ENCODE measurements at regions not wholly inside any gene's neighbourhood (a gene's known extent, or its start where the extent isn't known, plus 50 kb on each side); places are given as distances from the start of the nearest gene placed in this dataset.

DNA sequence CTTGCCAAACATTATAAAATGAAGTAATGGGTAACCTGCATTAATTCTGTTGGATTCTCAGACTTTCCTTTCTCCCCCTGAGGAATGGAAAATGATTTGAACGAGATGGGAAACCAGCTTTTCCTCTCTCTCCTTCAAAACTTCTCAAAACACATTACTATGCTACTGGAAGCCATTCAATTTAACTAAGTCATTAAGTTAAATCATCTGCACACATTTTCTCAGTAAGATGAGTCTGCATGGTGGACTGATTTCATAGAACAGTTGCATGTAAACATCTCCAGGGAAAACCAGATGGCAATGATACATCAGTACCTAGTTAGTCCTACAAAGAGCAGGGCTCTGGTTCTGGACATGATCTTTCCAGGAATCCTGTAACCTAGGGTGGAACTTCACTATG lies 59.9 kb downstream of the BMP4 start:
- DNase-seq: no peak

DNA sequence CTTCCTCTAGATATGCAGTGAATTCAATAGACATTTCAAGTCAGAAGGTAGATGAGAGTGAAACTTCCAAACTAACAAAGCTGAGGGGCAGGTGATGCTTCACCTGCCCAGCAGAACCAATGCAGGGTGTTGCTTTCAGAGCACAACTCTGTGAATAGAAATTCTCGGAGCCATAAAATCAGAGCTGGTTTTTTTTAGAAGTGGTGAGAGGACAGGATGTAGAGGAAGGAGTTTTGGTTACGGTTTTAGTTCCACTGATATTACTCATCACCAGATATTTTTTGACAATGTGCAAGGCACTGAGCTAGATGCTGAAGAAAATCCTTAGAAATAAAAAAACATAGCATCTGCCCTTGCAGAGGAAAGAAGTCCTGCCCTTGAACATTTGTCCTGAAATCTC lies 62.2 kb downstream of the BMP4 start:
- DNase-seq: no peak

DNA sequence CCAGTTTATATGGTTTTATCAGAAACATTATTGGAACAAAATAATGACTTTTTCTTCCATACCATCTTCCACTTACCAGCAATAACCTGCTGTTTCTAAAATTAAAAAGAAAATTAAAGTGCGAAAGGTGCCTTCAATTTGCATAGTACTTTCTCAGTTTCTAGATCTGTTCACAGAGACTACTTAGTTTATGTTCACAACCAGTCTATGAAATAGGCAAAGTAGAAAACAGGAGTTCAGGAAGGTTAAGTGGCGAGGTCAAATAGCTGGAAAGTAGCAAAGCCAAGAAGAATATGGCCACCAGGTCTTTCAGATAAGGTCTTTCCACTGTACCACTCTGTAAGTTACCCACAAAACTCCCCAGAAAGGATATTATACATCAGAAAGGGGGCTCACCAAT lies 63.3 kb downstream of the BMP4 start:
- no peak for DNase-seq

DNA sequence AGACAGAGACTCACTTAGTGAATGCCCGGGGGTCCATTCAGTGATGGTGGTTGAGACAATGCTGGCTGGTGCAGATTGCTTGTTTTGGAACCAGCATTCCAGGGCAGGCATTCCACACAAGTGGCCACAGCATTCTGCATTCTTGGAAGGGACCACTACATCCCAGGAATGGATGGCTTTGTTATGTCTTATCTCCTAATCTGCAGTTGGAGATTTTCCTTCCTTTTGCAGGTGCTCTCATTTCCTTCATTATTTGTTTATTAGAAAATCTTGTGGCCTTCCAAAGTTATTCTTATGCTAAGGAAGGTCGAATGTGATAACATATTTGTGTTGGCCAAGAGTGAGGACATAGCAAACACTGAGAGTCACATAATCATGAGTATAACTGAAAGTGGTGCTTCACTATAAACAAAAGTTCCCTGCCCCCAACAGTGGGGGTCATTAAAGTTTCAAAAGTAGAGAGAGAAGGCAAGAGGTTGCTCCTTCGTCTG lies 66.0 kb downstream of the BMP4 start:
- no peak for DNase-seq

DNA sequence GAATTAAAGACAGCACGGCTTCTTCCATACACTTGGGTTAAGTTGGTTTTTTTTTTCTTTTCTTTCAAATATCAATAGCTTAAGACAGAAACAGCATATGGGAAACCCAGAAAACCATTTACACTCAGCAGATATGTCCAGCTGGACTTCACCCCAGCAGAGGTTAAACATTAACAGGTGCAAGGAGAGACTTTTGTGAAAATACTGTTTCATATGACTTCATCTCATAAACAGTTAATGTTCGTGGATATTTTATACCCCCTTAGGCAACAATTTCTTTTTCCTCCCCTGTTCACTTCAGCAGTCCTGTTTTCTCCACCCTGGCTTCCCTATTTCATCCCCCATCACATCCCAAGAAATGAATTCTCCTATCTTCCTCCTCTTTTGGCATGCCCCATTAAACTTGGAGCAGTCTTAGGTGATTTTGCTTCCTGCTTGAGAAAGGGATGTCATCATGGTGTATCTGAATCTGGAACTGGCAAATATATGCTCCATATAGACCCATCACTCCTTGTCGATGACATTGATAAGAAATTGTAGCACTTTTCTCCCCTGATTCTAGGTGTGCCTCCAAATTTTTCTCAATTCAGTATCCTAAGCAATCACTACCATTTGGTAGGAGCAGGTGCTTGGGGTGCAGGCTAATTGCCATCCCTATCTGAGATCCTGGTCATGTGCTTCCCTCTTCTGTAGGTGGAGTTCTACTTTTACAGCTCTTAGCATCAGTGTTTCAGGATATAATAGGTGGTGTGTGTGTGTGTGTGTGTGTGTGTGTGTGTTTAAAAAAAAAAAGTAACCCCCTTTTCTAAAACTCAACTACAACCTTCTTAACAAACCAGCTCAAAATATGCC lies 67.9 kb downstream of the BMP4 start:
- no peak for DNase-seq

DNA sequence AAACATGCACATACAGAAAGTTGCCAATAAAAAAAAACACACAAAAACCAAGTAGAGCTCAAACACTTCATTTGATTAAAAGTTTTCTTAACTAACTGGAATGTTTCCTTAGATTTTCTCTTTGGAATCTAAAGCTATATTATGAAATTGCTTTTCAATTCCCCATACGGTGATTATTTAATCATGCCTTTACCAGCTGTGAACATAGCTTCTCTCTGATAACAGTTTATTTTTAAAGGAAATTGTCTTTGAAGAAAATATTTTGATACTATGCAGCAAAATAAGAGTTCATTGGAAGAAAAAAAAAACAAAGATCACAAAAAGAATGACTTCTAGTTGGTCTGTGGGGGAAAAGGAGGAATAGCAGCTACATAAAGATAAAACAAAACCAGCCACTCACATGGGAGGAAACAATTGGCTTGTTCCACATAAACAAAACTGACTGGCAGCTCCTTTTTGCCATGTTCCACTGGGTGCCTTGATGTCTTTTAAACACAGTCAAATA lies 71.4 kb downstream of the BMP4 start:
- no peak for DNase-seq

DNA sequence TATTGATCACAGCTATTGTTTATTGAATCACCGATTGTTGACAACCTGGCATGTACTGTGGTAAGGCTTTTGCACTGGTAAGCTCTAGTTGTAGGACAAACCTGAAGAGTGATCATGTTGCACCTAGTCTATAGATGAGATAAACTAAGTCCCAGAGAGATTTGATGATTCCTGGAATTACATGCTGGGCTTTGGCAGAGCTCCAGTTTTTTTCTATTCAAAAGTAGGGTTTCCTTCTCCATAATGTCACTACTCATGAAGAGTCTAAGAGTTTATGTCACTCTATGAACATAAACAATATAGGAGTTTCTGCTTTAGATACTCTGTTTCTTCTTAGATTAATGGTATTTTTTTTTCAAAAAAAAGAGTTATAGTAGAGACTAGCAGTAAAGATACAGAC lies 72.0 kb downstream of the BMP4 start:
- no peak for DNase-seq

DNA sequence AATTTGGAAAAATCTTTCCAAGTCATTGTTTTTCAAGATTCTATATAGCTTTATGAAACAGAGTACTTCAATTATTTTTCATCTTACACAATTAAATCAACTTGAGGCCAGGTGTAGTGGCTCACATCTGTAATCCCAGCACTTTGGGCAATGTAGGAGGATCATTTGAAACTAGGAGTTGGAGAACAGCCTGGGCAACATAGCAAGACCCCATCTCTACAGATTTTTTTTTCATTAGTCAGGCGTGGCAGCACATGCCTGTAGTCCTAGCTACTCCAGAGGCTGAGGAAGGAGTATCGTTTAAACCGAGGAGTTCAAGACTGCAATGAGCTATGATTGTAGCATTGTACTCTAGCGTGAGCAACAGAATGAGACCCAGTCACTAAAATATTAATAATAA lies 72.9 kb downstream of the BMP4 start:
- DNase-seq: no peak

DNA sequence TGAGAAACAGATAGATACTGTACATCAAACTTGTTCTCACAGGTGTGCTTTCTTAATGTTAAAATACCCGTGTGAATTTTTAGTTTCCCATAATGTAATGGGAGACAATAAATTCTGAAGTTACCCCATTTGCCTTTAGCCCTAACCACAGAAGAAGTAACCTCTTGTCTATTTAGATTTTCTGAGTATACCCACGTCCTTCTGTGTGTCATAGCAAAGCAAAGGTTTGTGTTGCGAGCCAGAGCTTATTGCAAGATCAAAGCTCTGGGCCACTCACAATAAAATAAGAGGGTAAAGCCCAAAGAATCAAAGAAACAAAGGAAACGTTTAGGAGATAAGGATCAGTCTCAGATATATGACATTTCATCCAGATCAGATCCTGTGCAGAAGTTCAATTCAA lies 73.9 kb downstream of the BMP4 start:
- no peak for DNase-seq

DNA sequence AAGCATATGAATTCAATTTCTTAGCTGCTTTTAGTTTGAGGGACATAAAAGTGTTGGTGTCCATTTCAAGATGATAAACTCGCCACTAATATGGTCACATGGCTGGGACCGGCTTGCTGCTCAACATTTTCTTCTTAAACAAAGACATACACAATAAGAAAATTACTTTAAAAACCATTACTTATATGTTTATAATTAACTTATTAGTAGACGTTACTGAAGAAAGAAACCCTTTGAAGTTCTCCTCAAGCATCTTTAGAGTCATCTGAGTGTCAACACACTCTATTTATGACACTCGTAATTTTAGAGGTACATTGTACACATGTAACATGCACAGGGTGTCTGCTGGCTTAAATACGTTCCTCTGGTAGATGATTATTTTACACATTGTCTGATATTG lies 74.7 kb downstream of the BMP4 start:
- DNase-seq: no peak

DNA sequence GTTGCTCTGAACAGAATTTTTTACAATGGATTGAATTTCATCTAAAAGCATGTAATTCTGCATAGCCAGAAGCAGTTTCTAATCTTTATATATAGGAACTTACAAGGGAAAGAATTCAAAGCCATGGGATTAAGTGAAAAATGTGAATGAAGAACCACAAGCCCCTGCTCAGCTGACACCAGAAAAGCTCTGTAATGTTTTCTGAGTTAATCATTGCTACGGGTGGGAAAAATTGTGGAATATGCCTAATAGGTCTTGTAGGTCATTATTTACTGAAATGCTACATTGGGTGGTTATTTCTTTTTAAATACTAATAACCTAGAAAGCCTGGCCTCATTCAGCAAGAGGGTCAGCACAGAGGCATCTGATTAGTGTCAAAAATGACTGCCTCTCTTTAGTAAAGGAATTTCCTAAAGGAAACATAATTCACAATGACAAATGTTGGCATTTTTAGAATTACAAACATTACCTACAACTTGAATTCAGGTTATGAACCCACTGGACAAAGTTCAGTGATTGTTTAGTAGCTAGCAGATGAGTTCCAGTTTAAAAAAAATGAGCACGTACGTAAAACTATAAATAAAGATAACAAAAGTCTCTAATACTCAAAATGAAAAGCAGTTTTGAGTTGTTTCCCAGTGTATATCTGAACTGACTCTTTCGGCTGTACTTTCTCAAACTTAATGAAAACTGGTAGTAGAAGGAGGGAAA lies 75.3 kb downstream of the BMP4 start:
- DNase-seq: no peak

DNA sequence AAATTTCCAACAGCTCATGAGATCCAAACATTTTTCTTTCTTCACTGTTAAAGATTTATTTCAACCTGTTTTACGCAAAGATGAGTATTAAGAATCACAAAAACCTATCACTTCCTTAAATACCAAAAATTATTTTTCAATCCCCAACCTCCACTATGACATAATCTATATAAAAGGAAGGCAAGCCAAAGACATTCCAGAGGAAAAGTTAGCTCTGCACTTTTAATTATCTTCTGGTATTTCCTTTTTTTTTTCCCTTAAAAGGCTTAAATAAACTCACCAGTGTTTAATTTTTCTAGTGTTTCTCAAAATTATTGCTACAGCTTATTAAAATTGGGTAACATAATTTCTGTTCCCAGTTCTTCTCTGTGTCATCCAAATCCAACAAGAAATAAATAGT lies 75.9 kb downstream of the BMP4 start:
- DNase-seq: no peak

DNA sequence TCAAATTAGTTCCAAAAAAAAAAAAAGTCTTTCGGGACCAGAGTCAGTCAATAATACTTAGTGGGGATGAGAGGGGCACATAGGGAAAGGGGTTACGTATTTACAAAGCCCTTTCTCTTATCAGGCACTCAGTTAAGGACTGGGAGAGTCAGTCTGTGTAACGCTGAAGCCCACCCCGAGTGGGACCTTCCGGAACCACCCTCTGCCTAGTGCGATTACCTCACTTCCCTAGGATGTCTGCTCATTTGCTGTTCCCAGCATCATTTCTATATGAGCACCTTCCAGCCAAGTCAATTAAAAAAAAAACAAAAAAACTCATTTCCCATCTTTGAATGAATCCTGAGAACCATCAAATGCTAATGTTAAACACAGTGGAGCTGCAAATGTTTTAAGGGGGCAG lies 76.9 kb downstream of the BMP4 start:
- DNase-seq: no peak

DNA sequence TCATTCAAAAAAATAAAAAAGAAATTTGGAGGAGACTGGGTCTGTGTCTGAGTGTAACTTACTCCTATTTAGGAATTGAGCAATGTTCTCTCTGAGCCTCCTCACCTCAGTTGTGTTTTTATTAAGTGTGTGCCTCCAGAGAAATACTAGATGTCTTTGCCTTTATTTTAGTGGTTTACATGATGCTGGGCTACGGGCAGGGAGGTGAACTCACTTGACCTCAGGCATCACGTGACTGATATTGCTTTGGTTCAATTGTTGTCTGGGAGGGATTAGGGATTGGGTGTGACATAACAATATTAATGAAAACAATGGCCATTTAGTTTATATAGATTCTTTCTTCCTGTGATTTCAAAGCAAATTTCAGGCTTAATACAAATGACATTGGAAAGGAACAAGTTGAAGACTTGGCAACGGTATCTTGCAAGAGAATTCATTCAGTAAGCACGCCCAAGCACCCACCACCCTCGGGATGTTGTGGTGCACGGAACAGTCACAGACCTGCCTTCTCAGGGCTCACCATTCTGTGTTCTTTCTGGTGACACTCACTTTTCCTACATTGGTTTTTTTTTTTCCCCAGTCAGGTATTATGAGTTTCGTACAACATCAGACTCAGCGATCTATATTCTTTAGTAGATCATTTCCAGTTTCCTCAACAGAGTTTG lies 77.5 kb downstream of the BMP4 start:
- DNase-seq: no peak

DNA sequence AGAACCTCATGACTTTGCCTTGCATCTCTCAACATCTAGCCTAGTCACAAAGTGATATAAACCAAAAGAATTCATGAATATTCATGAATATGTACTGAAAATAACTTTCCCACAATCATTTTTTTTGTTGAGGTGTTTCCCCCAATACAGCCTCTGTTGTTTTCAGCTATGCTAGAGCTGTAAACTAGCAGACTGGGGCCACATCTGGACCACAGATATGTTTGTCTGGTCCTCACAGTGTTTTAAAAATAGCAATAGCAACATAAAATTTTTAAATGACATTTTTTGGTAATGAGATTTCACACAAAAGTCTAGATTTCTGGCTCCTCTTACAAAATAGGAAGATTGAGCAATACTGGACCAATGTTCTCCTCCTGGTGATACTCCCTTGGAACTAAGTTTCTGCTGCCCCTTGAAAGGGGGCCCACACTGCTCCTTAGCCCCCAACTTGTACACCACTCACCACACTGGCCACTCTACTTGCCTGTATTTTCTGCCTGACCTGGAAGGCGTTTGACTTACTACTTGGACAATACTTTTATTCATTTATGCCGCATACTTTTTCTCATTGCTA lies 81.2 kb downstream of the BMP4 start:
- no peak for DNase-seq

DNA sequence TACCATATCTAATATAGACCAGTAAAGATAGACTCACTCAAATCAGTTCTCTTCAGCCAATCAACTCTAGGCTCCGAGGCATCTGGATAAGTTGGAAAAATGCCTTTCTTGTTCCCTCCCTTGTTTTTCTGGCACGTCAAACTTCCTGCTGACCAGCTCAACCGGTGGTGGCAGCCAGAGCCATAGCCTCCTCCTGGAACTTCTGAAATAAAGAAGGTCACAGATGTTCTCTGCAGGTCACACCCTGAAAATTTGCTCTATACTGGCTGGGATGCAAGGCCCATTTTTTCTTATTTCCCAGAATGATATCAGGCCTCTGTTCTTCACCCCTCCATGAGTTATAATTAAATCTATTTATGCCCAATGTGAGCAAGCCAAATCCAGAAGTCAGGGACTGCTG lies 81.9 kb downstream of the BMP4 start:
- no peak for DNase-seq

DNA sequence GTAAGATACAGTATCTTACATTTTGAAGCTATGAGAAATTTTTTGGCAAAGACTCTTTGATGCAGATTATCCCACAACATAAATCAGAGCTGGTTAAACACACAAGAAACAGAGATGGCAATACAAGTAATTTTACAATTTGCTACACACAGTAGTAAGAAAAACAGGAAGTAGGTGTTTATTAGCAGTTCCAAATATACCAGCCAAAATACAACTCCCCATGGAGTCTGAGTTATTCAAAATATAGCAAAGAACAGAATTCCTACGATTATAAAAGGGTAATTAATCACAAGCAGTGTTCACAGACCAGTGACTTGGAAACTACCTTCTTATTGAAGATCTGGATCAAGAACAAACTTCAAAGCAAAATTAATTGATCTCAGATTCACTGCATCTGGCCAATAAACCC lies 83.9 kb downstream of the BMP4 start:
- no peak for DNase-seq

DNA sequence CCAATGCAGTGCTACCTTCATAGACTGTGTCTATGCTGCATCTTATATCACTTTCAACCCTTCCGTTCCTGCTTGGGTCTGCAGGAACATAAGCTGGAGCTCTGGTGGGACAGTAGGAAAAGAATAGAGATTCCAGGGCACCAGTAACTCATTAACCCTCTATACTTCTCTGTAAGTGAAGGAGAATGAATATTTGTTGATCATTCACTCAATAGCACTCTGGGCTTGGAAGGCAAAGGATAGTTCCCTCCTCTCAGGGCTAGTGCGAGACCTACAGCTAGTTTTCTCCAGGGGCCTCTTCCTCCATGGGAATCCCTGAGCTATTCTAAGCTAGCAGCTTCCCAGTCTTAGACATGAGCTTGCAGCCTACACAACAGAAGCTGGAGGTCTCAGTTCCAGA lies 84.7 kb downstream of the BMP4 start:
- DNase-seq: no peak

DNA sequence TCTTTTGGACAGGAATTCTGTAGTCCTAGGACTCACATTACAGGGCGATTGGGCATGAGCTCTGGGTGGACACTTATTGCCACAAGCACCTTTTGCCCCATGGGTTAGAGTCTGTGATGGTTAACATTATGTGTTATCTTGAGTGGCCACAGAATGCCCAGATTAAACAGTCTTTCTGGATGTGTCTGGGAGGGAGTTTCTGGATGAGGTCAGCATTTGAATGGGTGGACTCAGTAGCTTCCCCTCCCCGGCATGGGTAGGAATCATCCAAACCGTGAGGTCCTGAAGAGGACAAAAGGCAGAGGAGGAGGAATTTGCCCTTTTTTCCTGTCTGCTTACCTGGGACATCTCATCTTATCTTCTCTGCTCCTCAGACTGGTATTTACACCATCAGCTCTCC lies 85.6 kb downstream of the BMP4 start:
- DNase-seq: no peak

DNA sequence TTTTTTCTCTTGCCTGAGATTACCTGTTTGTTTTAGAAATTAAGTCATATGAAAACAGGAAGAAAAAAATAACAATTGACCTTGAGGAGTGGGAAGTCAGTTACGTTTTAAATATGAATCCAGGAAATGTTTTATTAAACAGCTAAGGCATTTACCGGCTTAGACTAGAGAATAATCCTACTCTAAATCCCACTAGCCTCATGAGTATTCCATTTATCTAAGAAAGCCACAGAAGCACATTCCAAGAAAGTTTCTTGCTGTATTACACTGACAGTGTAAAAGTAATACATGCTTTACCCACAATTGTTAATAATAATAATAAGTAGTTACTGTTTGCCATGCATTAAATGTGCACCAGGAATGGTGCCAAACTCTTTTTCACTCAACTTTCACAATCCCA lies 90.9 kb downstream of the BMP4 start:
- DNase-seq: no peak

DNA sequence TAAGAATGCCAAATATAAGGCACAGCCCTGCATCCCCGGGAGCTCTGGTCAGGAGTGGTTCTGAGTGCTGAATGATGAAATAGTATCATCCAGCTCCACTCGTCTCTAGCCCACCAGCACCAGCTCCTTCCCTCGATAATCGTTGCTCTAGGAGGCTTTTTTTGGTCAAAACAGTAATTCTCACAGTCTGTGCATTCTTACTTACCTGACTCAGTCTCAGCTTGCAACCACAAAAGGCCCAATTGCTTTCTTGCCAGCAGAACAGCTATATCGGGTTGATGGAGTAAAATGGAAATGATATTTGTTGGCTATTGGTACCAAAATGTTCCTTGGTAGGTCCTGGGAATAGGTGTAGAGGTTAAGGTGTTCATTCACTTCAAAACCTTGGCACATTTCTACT lies 94.8 kb downstream of the BMP4 start:
- no peak for DNase-seq

DNA sequence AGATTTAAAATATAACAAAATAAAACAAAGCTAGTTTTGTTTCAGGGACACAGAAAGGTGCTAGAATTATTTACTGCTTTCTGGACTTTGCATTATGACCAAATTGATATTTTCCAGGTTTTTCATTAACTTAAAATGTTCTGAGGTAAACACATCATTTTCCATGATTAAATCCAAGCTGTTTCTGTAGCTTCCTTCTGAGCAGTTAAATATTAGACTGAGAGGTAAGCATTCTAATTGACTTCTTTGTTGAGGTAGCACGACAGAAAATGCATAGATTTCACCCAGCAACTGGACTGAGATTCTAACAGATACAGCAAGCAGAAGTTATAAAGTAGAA lies 98.3 kb downstream of the BMP4 start:
- no peak for DNase-seq

DNA sequence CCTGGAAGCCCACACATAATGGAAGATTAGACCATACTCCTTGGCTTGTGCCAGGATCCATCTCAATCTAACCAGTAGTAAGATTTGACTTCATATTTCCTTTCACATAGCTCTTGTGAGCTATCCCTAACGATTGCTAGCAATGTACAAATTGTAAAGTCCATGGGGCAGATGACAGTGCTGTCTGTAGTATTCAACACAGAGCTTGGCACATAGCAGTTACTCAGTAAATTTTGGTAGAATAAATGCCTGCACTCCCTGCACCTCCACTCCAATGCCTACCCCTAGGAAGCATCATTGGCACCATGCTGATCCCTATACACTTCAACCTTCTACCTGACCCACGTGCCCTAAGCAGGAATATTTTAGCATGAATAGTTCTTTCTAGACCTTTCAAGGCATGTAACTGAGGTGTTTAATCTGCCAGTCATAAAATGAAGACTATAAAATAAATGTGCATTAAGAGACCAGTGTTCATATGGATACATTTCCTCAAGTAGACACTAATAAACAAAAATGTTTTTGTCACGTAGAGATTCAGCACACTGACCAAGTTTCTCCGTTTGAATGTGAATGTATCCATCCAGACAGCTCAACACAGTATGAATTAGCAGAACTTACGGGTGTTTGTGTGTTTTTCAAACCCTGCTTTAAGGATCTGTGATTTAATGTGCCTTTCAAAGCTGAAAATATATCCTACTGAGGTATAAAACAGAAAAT lies 98.8 kb downstream of the BMP4 start:
- no peak for DNase-seq
